Activated CD4-positive, alpha-beta memory T cell treated with anti-CD3 and anti-CD28 coated beads for 36 hours (primary cell): ENCODE measurements at regions not wholly inside any gene's neighbourhood (a gene's known extent, or its start where the extent isn't known, plus 50 kb on each side); places are given as distances from the start of the nearest gene placed in this dataset.

Source experiments
- CTCF ChIA-PET: fragments of 350-600 bp; sonication (Branson Sonifier 250); formaldehyde crosslinking; loops from one replicate; lab custom pipeline; 2021; ENCODE audit warnings: antibody characterized with exemption, inconsistent platforms; lab: Charles Lee
- POLR2A ChIA-PET: fragments of 350-600 bp; sonication (Branson Sonifier 250); formaldehyde crosslinking; loops from one replicate; lab custom pipeline; 2021; ENCODE audit warnings: antibody characterized with exemption; lab: Charles Lee
- DNase-seq: peaks from one replicate; pipeline ENCODE4 v3.0.0-alpha.2; 2020
- H3K27ac Mint-ChIP-seq: one replicate; pipeline ENCODE4 v1.8.0; 2021; ENCODE audit warnings: mixed read lengths
- H3K27me3 Mint-ChIP-seq: one replicate; pipeline ENCODE4 v1.8.0; 2021; ENCODE audit warnings: mixed read lengths
- H3K36me3 Mint-ChIP-seq: one replicate; pipeline ENCODE4 v1.8.0; 2021; ENCODE audit warnings: mixed read lengths
- H3K4me1 Mint-ChIP-seq: one replicate; pipeline ENCODE4 v1.8.0; 2021; ENCODE audit warnings: low read depth, mixed read lengths
- H3K4me3 Mint-ChIP-seq: one replicate; pipeline ENCODE4 v1.8.0; 2021; ENCODE audit warnings: mild to moderate bottlenecking, mixed read lengths
- H3K9me3 Mint-ChIP-seq: one replicate; pipeline ENCODE4 v1.8.0; 2021; ENCODE audit warnings: mixed read lengths
- intact Hi-C: fragments of 100-400 bp; cut with micrococcal nuclease; formaldehyde crosslinking; loops from one replicate; pipeline ENCODE4 v1.15.1; 2023

DNA sequence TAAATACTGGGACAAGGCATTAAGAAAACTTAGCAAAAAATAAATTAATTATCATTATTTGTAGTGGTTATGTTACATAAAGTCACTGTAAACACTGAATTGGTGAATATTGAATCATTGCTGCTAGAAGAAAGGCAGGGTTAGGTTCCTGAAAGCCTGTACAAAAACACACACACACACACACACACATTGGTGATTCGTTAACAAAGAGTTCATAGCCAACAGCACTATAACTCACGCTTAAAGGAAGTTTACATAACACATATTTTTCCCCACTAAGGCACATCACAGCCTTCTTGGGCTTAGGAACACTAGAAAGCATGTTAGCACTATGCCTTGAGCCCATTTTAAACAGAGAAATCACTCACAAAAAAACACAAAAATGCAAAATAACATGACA is 690.0 kb upstream of the PIK3C3 start:
- intact Hi-C loops, result no loop called here
- ChIA-PET CTCF (no interaction called here), POLR2A (no interaction called here)
- Mint-ChIP-seq H3K4me3 (no peak overlapping the region), H3K27me3 (no peaks in the 10 kb centered on the region), H3K36me3 (no peaks in the 10 kb centered on the region), H3K27ac (no peak overlapping the region), H3K9me3 (peaks cover 16% of the 10 kb centered on the region), H3K4me1 (no peaks in the 10 kb centered on the region)
- no peak for DNase-seq

DNA sequence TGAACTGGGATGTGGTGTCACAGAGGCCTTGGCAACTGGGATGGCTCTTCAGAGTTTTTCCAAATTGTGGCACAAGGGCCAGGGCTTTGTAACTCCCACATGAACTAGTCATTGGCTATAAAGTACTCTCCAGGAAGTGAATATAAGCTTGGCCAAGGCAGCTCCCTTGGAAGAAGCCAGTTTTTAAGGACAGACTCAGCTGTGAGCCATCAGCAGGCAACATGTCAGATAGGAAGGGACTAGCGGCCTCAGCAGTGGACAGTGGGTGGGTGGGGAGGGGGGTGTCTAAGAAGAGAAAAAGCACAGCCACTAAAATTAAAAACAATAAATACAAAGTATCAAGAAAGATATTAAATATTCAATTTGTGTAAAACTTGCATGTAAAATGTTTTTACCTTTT is 691.1 kb upstream of the PIK3C3 start:
- no peak overlapping the region for H3K27ac Mint-ChIP-seq
- H3K9me3 Mint-ChIP-seq, result peaks cover 19% of the 10 kb centered on the region
- CTCF ChIA-PET, result no interaction called here
- POLR2A ChIA-PET, result no interaction called here
- no peaks in the 10 kb centered on the region for H3K27me3 Mint-ChIP-seq
- H3K36me3 Mint-ChIP-seq, result no peaks in the 10 kb centered on the region
- H3K4me3 Mint-ChIP-seq, result no peak overlapping the region
- intact Hi-C loops, result no loop called here
- H3K4me1 Mint-ChIP-seq, result no peaks in the 10 kb centered on the region
- DNase-seq, result no peak

DNA sequence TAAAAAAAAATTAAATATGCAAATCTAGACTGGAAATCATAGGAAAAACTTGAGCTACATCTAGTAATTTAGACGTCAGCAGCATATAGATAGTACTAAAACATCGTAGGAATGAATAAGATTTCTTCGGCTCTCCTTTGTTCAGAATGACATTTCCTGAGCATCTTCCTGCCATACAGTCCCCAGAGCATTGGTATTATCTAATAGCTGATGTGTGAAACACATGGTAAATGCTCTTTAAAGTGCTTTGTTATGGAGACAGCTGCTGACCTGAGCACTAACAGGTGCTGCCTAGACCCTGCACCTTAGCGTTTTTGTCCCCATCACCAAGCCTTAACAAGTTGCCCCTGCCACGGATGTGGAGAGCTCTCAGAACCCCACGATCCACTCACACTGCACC is 692.3 kb upstream of the PIK3C3 start:
- no peak overlapping the region for H3K4me3 Mint-ChIP-seq
- POLR2A ChIA-PET, result no interaction called here
- intact Hi-C loops, result no loop called here
- CTCF ChIA-PET, result no interaction called here
- H3K4me1 Mint-ChIP-seq, result no peaks in the 10 kb centered on the region
- no peak for DNase-seq
- no peaks in the 10 kb centered on the region for H3K27me3 Mint-ChIP-seq
- peaks cover 21% of the 10 kb centered on the region for H3K9me3 Mint-ChIP-seq
- H3K27ac Mint-ChIP-seq, result no peak overlapping the region
- no peaks in the 10 kb centered on the region for H3K36me3 Mint-ChIP-seq

DNA sequence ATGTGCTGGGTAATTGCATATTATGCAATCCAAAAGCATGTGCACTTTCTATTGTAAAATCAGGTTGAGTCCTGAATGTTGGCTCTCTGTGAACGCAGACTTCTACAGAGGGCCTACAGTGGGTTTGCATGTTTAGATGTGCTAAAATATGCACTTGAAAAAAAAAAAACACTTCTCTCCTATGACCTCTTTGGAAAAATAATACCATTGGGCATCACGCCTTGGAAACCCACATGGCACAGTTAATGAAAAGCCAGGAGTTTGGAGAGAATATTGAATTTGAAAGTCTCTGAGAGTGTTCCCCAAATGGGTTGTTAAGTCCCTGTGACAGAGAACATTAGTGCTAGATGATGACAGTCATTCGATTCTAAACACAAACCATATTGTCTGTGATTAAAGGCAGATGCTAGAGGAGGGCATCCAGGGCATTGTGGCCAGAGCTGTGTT is 710.4 kb upstream of the PIK3C3 start:
- POLR2A ChIA-PET, result no interaction called here
- H3K9me3 Mint-ChIP-seq, result peaks cover 13% of the 10 kb centered on the region
- no peak for DNase-seq
- H3K27me3 Mint-ChIP-seq, result no peaks in the 10 kb centered on the region
- CTCF ChIA-PET, result no interaction called here
- H3K36me3 Mint-ChIP-seq, result no peaks in the 10 kb centered on the region
- H3K4me1 Mint-ChIP-seq, result no peaks in the 10 kb centered on the region
- H3K4me3 Mint-ChIP-seq, result no peak overlapping the region
- intact Hi-C loops, result no loop called here
- H3K27ac Mint-ChIP-seq, result no peak overlapping the region

DNA sequence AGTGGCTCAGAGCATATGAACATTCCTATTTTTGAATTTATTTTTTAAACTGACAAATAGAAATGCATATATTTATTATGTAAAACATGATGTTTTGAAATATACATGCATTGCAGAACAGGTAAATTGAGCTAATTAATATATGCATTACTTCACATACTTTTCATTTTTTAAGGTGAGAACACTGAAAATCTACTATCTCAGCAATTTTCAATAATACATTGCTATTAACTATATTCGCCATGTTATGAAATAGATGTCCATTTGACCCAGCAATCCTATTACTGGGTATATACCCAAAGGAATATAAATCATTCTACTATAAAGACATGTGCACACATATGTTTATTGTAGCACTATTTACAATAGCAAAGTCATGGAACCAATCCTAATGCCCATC is 717.7 kb upstream of the PIK3C3 start:
- Mint-ChIP-seq H3K9me3 (peaks cover 14% of the 10 kb centered on the region), H3K4me1 (no peaks in the 10 kb centered on the region), H3K27ac (no peak overlapping the region), H3K4me3 (no peak overlapping the region), H3K27me3 (no peaks in the 10 kb centered on the region), H3K36me3 (no peaks in the 10 kb centered on the region)
- POLR2A ChIA-PET, result no interaction called here
- intact Hi-C loops, result no loop called here
- CTCF ChIA-PET, result no interaction called here
- DNase-seq, result no peak

DNA sequence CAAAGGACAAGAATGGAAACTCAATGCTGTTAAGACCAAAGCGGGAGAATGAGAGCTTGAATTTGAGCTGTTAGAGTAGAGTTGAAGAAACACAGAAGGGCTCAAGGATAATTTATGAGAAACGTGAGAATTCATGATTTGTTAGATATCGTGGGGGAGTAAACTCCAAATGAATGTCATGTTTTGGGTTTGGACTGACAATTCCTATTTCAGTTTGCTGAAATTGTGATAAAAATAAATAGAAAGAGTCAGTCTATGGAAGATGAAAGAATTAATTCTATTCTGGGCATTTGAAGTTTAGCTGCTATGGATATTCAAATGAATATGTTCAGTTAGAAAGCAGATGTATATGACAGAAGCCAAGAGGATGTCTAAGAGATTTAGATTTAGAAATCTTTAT is 723.4 kb upstream of the PIK3C3 start:
- no peaks in the 10 kb centered on the region for H3K36me3 Mint-ChIP-seq
- H3K4me3 Mint-ChIP-seq, result no peak overlapping the region
- DNase-seq, result no peak
- H3K4me1 Mint-ChIP-seq, result no peaks in the 10 kb centered on the region
- H3K27me3 Mint-ChIP-seq, result no peaks in the 10 kb centered on the region
- ChIA-PET CTCF (no interaction called here), POLR2A (no interaction called here)
- intact Hi-C loops, result no loop called here
- peaks cover 12% of the 10 kb centered on the region for H3K9me3 Mint-ChIP-seq
- no peak overlapping the region for H3K27ac Mint-ChIP-seq

DNA sequence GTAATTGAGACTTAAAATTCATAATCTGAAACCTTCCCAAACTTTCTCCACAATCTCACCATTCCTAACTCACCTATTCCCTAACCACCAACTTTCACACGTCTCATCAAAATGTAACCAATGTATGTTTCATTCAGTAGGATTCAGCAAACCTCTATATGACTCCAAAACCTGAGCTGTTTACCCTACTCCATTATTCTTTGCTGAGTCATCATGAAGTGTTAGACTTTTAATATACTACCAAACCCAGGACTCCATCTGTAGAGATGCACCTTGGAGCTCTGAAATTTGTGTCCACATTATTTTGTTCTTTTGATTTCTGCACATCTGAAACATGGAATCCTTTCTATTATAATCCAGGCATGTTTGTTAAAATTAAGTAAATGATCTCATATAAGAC is 727.0 kb upstream of the PIK3C3 start:
- peaks cover 23% of the 10 kb centered on the region for H3K9me3 Mint-ChIP-seq
- no peak overlapping the region for H3K4me3 Mint-ChIP-seq
- ChIA-PET CTCF (no interaction called here), POLR2A (no interaction called here)
- intact Hi-C loops, result no loop called here
- no peaks in the 10 kb centered on the region for H3K4me1 Mint-ChIP-seq
- no peak for DNase-seq
- no peaks in the 10 kb centered on the region for H3K36me3 Mint-ChIP-seq
- H3K27ac Mint-ChIP-seq, result no peak overlapping the region
- H3K27me3 Mint-ChIP-seq, result no peaks in the 10 kb centered on the region

DNA sequence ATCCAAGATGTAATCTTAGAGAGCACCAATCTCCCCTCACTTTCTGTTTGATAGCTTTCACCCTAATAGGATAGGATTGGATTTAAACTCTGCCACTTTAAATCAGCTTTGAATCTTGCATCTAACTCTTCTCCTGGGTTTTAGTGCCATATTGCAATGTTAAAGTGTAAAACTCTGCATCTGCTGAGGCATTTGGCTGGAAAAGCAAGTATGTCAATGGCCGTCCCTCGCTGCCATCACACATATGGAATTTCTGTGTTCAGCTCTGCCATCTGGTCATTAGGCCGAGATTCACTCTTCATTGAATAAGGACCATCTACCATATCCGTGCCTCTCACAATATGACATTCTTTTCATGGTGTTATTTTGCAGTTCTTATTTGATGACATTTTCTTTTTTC is 728.1 kb upstream of the PIK3C3 start:
- H3K36me3 Mint-ChIP-seq, result no peaks in the 10 kb centered on the region
- H3K9me3 Mint-ChIP-seq, result peaks cover 31% of the 10 kb centered on the region
- ChIA-PET POLR2A (no interaction called here), CTCF (no interaction called here)
- no peaks in the 10 kb centered on the region for H3K27me3 Mint-ChIP-seq
- no peaks in the 10 kb centered on the region for H3K4me1 Mint-ChIP-seq
- H3K4me3 Mint-ChIP-seq, result no peak overlapping the region
- intact Hi-C loops, result no loop called here
- no peak overlapping the region for H3K27ac Mint-ChIP-seq
- no peak for DNase-seq

DNA sequence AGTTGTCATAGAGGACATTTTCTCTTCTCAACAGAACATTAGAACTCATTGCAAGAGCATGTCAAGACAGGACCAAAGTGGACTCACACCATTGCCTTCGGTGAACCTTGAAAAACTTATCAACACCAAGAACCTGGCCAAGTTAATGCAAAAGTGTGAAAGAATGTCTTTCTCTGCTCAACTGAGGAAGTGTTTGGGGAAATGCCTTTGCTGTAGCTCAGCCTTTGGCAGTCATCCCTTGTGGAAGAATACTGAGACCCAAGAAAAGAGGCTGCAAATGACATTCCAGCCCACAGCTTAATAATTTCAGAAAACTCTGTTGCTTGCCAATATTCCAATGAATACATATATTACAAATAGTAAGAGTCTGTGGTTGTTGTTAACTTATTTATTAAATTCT is 728.8 kb upstream of the PIK3C3 start:
- no peaks in the 10 kb centered on the region for H3K4me1 Mint-ChIP-seq

DNA sequence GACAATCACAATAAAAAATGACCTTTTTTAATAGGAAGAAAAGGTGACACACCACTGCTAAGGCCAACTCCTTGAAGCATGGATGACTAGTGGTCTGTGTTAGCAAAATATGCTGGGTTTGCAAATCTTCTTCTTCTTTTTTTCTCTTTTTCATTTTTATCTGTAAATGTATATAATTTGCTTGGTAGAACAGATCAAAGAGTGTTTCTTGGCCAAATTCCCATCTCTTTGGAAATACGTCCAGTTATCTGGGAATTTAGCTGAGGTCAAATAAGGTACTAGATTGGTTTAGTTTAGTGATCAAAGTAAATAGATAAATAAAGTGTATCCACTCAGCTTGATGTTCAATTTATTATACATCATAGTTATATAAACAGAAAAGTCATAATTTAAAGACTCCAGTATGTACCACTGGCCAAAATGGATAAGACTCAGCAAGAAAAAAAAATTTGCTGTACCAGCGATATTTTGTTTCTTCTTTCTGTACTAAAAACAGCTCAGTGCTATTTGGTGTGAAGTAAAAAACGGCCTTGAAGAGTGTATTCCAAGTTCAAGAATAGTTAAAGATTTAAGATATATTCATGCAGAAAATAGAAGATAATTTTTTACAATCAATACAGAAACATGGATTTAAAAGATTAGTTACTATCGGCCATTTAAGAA is 738.6 kb upstream of the PIK3C3 start:
- H3K27me3 Mint-ChIP-seq, result no peaks in the 10 kb centered on the region
- no peaks in the 10 kb centered on the region for H3K36me3 Mint-ChIP-seq
- CTCF ChIA-PET, result no interaction called here
- no peak overlapping the region for H3K27ac Mint-ChIP-seq
- intact Hi-C loops, result no loop called here
- POLR2A ChIA-PET, result no interaction called here
- H3K4me3 Mint-ChIP-seq, result no peak overlapping the region
- no peaks in the 10 kb centered on the region for H3K4me1 Mint-ChIP-seq
- no peak for DNase-seq
- H3K9me3 Mint-ChIP-seq, result peaks cover 15% of the 10 kb centered on the region

More for the DNA sequence above, 728.8 kb upstream of the PIK3C3 start:
- Mint-ChIP-seq H3K36me3 (no peaks in the 10 kb centered on the region), H3K9me3 (peaks cover 32% of the 10 kb centered on the region), H3K27ac (no peak overlapping the region), H3K27me3 (no peaks in the 10 kb centered on the region), H3K4me3 (no peak overlapping the region)
- intact Hi-C loops, result no loop called here
- no peak for DNase-seq
- ChIA-PET POLR2A (no interaction called here), CTCF (no interaction called here)

DNA sequence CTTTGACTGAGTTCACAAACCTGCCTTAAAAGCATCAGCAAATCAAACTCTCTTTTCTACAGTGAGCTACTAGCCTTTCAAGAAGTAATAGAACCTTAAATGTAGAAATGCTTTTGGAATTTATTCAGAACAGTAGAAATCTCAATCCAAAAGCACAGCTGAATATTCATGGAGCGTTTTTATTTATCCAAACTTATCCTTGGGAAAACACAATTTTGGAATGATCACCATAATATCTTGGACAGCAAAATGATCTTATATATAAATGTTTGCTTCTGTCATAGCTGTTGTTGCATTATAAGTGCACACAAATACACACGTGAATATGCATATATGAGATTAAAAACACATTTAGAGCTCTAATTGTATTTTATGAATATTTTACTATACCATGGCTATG is 747.3 kb upstream of the PIK3C3 start:
- intact Hi-C loops, result no loop called here
- CTCF ChIA-PET, result no interaction called here
- no peak overlapping the region for H3K27ac Mint-ChIP-seq
- DNase-seq, result no peak
- no peaks in the 10 kb centered on the region for H3K27me3 Mint-ChIP-seq
- POLR2A ChIA-PET, result no interaction called here
- H3K36me3 Mint-ChIP-seq, result no peaks in the 10 kb centered on the region
- H3K9me3 Mint-ChIP-seq, result peaks cover 27% of the 10 kb centered on the region
- H3K4me3 Mint-ChIP-seq, result no peak overlapping the region
- H3K4me1 Mint-ChIP-seq, result no peaks in the 10 kb centered on the region

DNA sequence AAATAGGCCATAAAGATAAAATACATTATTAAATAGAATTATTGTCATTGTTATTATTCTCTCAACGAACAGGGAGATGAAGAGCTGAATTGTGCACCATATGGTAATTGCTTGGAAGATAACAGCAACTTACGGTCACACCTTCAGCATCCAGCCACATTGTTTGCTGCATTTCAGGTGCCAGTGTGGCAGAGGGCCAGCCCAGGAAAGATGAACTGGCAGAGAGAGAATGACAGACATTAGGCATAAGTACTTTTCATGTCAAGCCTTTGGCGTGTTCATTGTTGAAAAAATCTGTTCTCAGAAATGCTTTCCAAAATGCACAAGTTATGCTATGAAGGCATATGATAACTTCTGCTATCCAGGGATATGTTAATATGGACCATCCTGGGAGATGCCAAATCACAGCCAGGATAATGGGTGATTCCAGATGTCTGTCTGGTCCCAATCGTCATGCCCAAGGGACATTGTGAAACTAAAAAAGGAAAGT is 748.6 kb upstream of the PIK3C3 start:
- Mint-ChIP-seq H3K27ac (no peak overlapping the region), H3K27me3 (no peaks in the 10 kb centered on the region), H3K36me3 (no peaks in the 10 kb centered on the region), H3K4me1 (no peaks in the 10 kb centered on the region), H3K9me3 (peaks cover 22% of the 10 kb centered on the region), H3K4me3 (no peak overlapping the region)
- CTCF ChIA-PET, result no interaction called here
- intact Hi-C loops, result no loop called here
- POLR2A ChIA-PET, result no interaction called here
- DNase-seq, result no peak

DNA sequence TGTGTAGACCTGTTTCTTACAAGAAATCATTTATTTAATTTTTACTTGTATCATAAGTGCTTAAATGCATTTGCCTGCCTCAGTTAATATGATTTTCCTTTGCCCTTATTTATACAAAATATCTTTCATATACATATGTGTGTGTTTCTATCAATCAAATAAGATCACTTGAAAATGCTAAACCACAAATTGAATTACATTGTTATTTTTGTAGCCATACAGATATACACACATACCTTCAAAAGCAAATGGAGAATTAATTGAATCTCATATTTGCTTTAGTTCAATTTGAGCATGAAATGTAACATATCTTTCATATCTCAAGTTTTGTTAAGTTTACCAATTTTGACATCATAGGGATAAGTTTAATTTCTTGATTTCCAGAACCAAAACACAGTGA is 755.8 kb upstream of the PIK3C3 start:
- H3K4me1 Mint-ChIP-seq, result no peaks in the 10 kb centered on the region

More for the DNA sequence above, 755.8 kb upstream of the PIK3C3 start:
- peaks cover 14% of the 10 kb centered on the region for H3K9me3 Mint-ChIP-seq
- H3K4me3 Mint-ChIP-seq, result no peak overlapping the region
- CTCF ChIA-PET, result no interaction called here
- no peaks in the 10 kb centered on the region for H3K27me3 Mint-ChIP-seq
- POLR2A ChIA-PET, result no interaction called here
- DNase-seq, result no peak
- H3K36me3 Mint-ChIP-seq, result no peaks in the 10 kb centered on the region
- H3K27ac Mint-ChIP-seq, result no peak overlapping the region
- intact Hi-C loops, result no loop called here
